Activated naive CD8-positive, alpha-beta T cell treated with anti-CD3 and anti-CD28 coated beads, Interleukin-2, amount 10 ng/mL, durations not matched to agents 7 days and 5 days (primary cell): ENCODE measurements at regions not wholly inside any gene's neighbourhood (a gene's known extent, or its start where the extent isn't known, plus 50 kb on each side); places are given as distances from the start of the nearest gene placed in this dataset.
"Not testable (repeated sequence)": the region's sequence is repeated elsewhere in the genome, so short reads cannot be mapped to it uniquely, and the experiment has no call there.

ENCODE experiments used
- ATAC-seq: fragments of 150-1000 bp; cut with Tn5 transposase; one replicate; pipeline ENCODE4 v1.10.0; 2021; ENCODE audit warnings: low read depth, moderate library complexity
- POLR2A ChIA-PET: fragments of 350-600 bp; sonication (Branson Sonifier 250); formaldehyde crosslinking; loops from one replicate; lab custom pipeline; 2021; ENCODE audit warnings: antibody characterized with exemption; lab: Charles Lee
- DNase-seq: peaks from one replicate; pipeline ENCODE4 v3.0.0; 2021
- H3K27ac Mint-ChIP-seq: one replicate; pipeline ENCODE4 v1.8.0; 2022; ENCODE audit warnings: mild to moderate bottlenecking, mixed read lengths
- H3K27me3 Mint-ChIP-seq: one replicate; pipeline ENCODE4 v1.8.0; 2022; ENCODE audit warnings: mild to moderate bottlenecking, moderate library complexity, mixed read lengths
- H3K36me3 Mint-ChIP-seq: one replicate; pipeline ENCODE4 v1.8.0; 2021; ENCODE audit warnings: mild to moderate bottlenecking, mixed read lengths
- H3K4me1 Mint-ChIP-seq: one replicate; pipeline ENCODE4 v1.8.0; 2021; ENCODE audit warnings: mixed read lengths
- H3K4me3 Mint-ChIP-seq: one replicate; pipeline ENCODE4 v1.8.0; 2022; ENCODE audit warnings: mild to moderate bottlenecking, moderate library complexity, mixed read lengths
- H3K9me3 Mint-ChIP-seq: one replicate; pipeline ENCODE4 v1.8.0; 2021; ENCODE audit warnings: mixed read lengths

GRCh38 chr17:83170571-83171260, 91.3 kb downstream of the METRNL start:
- POLR2A ChIA-PET = no interaction called here

GRCh38 chr17:83171661-83172060, 92.3 kb downstream of the METRNL start:
- DNase-seq (no peak), ATAC-seq (no peak)
- Mint-ChIP-seq H3K4me1 (no peaks in the 10 kb centered on the region), H3K4me3 (no peak overlapping the region), H3K9me3 (peaks cover 5% of the 10 kb centered on the region), H3K27me3 (peaks cover 32% of the 10 kb centered on the region), H3K27ac (no peak overlapping the region), H3K36me3 (no peaks in the 10 kb centered on the region)
- POLR2A ChIA-PET = no interaction called here

More at GRCh38 chr17:83170571-83171260, 91.3 kb downstream of the METRNL start:
- ATAC-seq = no peak
- Mint-ChIP-seq H3K9me3 (peaks cover 5% of the 10 kb centered on the region), H3K4me3 (no peak overlapping the region), H3K27me3 (peaks cover 40% of the 10 kb centered on the region), H3K36me3 (no peaks in the 10 kb centered on the region), H3K4me1 (no peaks in the 10 kb centered on the region), H3K27ac (no peak overlapping the region)
- no peak for DNase-seq

- DNase-seq, H3K36me3 Mint-ChIP-seq, H3K4me3 Mint-ChIP-seq, ATAC-seq, H3K4me1 Mint-ChIP-seq, H3K9me3 Mint-ChIP-seq, POLR2A ChIA-PET: not testable (repeated sequence)
- H3K27ac Mint-ChIP-seq = peak overlapping the region; percentile 45
- H3K27me3 Mint-ChIP-seq = peaks cover 28% of the 10 kb centered on the region
Measured at GRCh38 chr17:83172099-83172498, 92.7 kb downstream of the METRNL start.

- H3K27ac Mint-ChIP-seq, POLR2A ChIA-PET, H3K4me1 Mint-ChIP-seq, ATAC-seq, H3K9me3 Mint-ChIP-seq, H3K4me3 Mint-ChIP-seq, DNase-seq, H3K36me3 Mint-ChIP-seq: not testable (repeated sequence)
- H3K27me3 Mint-ChIP-seq = peaks cover 24% of the 10 kb centered on the region
Measured at GRCh38 chr17:83172646-83173045, 93.2 kb downstream of the METRNL start.

- DNase-seq, H3K9me3 Mint-ChIP-seq, H3K36me3 Mint-ChIP-seq, POLR2A ChIA-PET, H3K4me3 Mint-ChIP-seq, ATAC-seq, H3K4me1 Mint-ChIP-seq, H3K27ac Mint-ChIP-seq: not testable (repeated sequence)
- H3K27me3 Mint-ChIP-seq = peaks cover 21% of the 10 kb centered on the region
Measured at GRCh38 chr17:83173180-83173913, 93.9 kb downstream of the METRNL start.

GRCh38 chr17:83173914-83174361, 94.5 kb downstream of the METRNL start:
- H3K4me3 Mint-ChIP-seq = no peak overlapping the region
- POLR2A ChIA-PET = no interaction called here
- DNase-seq = no peak
- no peak for ATAC-seq
- no peaks in the 10 kb centered on the region for H3K4me1 Mint-ChIP-seq
- peaks cover 18% of the 10 kb centered on the region for H3K27me3 Mint-ChIP-seq
- H3K27ac Mint-ChIP-seq = no peak overlapping the region
- H3K9me3 Mint-ChIP-seq = peaks cover 3% of the 10 kb centered on the region
- no peaks in the 10 kb centered on the region for H3K36me3 Mint-ChIP-seq

- Mint-ChIP-seq H3K36me3 (no peaks in the 10 kb centered on the region), H3K4me1 (no peaks in the 10 kb centered on the region), H3K4me3 (no peak overlapping the region), H3K27ac (no peak overlapping the region), H3K27me3 (peaks cover 13% of the 10 kb centered on the region), H3K9me3 (no peaks in the 10 kb centered on the region)
- ATAC-seq (no peak), DNase-seq (no peak)
- POLR2A ChIA-PET = no interaction called here
Measured at GRCh38 chr17:83174362-83175118, 95.1 kb downstream of the METRNL start.

- Mint-ChIP-seq H3K27ac (no peak overlapping the region), H3K9me3 (no peaks in the 10 kb centered on the region), H3K36me3 (no peaks in the 10 kb centered on the region), H3K27me3 (peaks cover 6% of the 10 kb centered on the region), H3K4me1 (no peaks in the 10 kb centered on the region), H3K4me3 (no peak overlapping the region)
- no peak for DNase-seq
- no peak for ATAC-seq
- POLR2A ChIA-PET = no interaction called here
Measured at GRCh38 chr17:83175119-83175821, 95.9 kb downstream of the METRNL start.

GRCh38 chr17:83175822-83176622, 96.6 kb downstream of the METRNL start:
- no peaks in the 10 kb centered on the region for H3K4me1 Mint-ChIP-seq
- H3K27ac Mint-ChIP-seq = no peak overlapping the region
- ATAC-seq = no peak
- H3K9me3 Mint-ChIP-seq = no peaks in the 10 kb centered on the region
- POLR2A ChIA-PET = no interaction called here
- H3K36me3 Mint-ChIP-seq = no peaks in the 10 kb centered on the region
- H3K27me3 Mint-ChIP-seq = peaks cover under 1% of the 10 kb centered on the region
- no peak for DNase-seq
- no peak overlapping the region for H3K4me3 Mint-ChIP-seq

GRCh38 chr17:83176623-83177583, 97.5 kb downstream of the METRNL start:
- H3K27ac Mint-ChIP-seq = no peak overlapping the region
- H3K36me3 Mint-ChIP-seq = no peaks in the 10 kb centered on the region
- H3K4me3 Mint-ChIP-seq = no peak overlapping the region
- H3K4me1 Mint-ChIP-seq = no peaks in the 10 kb centered on the region
- H3K27me3 Mint-ChIP-seq = no peaks in the 10 kb centered on the region
- no peak for DNase-seq
- ATAC-seq = no peak
- POLR2A ChIA-PET = no interaction called here
- H3K9me3 Mint-ChIP-seq = no peaks in the 10 kb centered on the region

- no peak for ATAC-seq
- Mint-ChIP-seq H3K4me3 (no peak overlapping the region), H3K27me3 (no peaks in the 10 kb centered on the region), H3K36me3 (no peaks in the 10 kb centered on the region), H3K9me3 (no peaks in the 10 kb centered on the region), H3K27ac (no peak overlapping the region), H3K4me1 (no peaks in the 10 kb centered on the region)
- POLR2A ChIA-PET = no interaction called here
- no peak for DNase-seq
Measured at GRCh38 chr17:83177611-83178532, 98.5 kb downstream of the METRNL start.
